SK-N-SH treated with all-trans-retinoic acid at 6 μM for 48 hours (cell line): ENCODE measurements at regions not wholly inside any gene's neighbourhood (a gene's known extent, or its start where the extent isn't known, plus 50 kb on each side); places are given as distances from the start of the nearest gene placed in this dataset.

Experiments
- TOX ChIP-seq: fragments of 250-450 bp; sonication (Bioruptor Pico); IDR thresholded peaks from 2 replicates; pipeline ENCODE4 v1.8.0; 2021; ENCODE audit warnings: mild to moderate bottlenecking, moderate library complexity, borderline replicate concordance
- TF ChIP-seq, protein P1 (sequence below): fragments of 250-450 bp; sonication (Bioruptor Pico); IDR thresholded peaks from 2 replicates; pipeline ENCODE4 v1.5.1; 2020; ENCODE audit warnings: low read depth, mild to moderate bottlenecking, moderate library complexity
- TF ChIP-seq, protein P2 (sequence below): fragments of 250-450 bp; sonication (Bioruptor Pico); IDR thresholded peaks from 2 replicates; pipeline ENCODE4 v1.5.0; 2020; ENCODE audit warnings: mild to moderate bottlenecking, moderate library complexity

DNA sequence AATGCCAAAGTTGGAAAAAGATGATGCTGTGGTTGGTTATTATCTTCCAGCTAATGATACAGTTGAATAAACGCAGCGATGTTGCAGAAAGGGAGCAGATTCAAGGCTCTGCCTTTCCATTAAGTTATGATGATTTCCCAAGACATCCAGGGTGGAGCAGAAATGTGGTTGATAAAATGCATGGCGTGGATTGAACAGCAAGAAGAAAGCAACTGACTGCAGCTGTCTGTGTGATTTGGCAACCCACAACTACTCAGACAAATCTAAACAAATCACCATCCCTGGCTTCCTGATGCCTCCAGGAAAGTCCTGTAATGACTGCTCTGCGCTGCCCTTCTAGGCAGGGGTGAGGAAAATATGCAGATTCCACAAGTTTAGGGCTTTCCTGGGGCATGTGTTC is 166.3 kb downstream of the NRP2 start (continued):
- TF ChIP-seq, protein P1, sequence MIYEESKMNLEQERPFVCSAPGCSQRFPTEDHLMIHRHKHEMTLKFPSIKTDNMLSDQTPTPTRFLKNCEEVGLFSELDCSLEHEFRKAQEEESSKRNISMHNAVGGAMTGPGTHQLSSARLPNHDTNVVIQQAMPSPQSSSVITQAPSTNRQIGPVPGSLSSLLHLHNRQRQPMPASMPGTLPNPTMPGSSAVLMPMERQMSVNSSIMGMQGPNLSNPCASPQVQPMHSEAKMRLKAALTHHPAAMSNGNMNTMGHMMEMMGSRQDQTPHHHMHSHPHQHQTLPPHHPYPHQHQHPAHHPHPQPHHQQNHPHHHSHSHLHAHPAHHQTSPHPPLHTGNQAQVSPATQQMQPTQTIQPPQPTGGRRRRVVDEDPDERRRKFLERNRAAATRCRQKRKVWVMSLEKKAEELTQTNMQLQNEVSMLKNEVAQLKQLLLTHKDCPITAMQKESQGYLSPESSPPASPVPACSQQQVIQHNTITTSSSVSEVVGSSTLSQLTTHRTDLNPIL (CRISPR knock-in tag) = no peak
- TF ChIP-seq, protein P2, sequence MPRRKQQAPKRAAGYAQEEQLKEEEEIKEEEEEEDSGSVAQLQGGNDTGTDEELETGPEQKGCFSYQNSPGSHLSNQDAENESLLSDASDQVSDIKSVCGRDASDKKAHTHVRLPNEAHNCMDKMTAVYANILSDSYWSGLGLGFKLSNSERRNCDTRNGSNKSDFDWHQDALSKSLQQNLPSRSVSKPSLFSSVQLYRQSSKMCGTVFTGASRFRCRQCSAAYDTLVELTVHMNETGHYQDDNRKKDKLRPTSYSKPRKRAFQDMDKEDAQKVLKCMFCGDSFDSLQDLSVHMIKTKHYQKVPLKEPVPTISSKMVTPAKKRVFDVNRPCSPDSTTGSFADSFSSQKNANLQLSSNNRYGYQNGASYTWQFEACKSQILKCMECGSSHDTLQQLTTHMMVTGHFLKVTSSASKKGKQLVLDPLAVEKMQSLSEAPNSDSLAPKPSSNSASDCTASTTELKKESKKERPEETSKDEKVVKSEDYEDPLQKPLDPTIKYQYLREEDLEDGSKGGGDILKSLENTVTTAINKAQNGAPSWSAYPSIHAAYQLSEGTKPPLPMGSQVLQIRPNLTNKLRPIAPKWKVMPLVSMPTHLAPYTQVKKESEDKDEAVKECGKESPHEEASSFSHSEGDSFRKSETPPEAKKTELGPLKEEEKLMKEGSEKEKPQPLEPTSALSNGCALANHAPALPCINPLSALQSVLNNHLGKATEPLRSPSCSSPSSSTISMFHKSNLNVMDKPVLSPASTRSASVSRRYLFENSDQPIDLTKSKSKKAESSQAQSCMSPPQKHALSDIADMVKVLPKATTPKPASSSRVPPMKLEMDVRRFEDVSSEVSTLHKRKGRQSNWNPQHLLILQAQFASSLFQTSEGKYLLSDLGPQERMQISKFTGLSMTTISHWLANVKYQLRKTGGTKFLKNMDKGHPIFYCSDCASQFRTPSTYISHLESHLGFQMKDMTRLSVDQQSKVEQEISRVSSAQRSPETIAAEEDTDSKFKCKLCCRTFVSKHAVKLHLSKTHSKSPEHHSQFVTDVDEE (CRISPR knock-in tag) = no peak
- TF ChIP-seq TOX (CRISPR knock-in tag) = no peak
